Upper lobe of left lung (tissue), 4 donors: ENCODE measurements at regions not wholly inside any gene's neighbourhood (a gene's known extent, or its start where the extent isn't known, plus 50 kb on each side); places are given as distances from the start of the nearest gene placed in this dataset.

Experiments
- CTCF ChIP-seq, 6 experiments: fragments of 450-650 bp in 4 of 6; fragments of 200-600 bp in 2 of 6; sonication (generic) in 2 of 6; IDR thresholded peaks; one replicate each; pipeline ENCODE4 v1.5.1; 2016 to 2019; ENCODE audit warnings: antibody characterized with exemption in 6 of 6
- POLR2AphosphoS5 ChIP-seq, 2 donors: sonication (generic); formaldehyde crosslinking; IDR thresholded peaks; one replicate each; pipeline ENCODE4 v1.5.1; 2017; ENCODE audit warnings: antibody characterized with exemption in 2 of 2

- TF ChIP-seq CTCF (IDR thresholded peaks at IDR 0.05) (no peak), POLR2AphosphoS5 (IDR thresholded peaks at IDR 0.05) (no peak)
These were observed 63.0 kb upstream of the IMPG1 start for GRCh38 chr6:76135481-76135880.
